ENCODE measurements at regions not wholly inside any gene's neighbourhood (a gene's known extent, or its start where the extent isn't known, plus 50 kb on each side); places are given as distances from the start of the nearest gene placed in this dataset.

DNA sequence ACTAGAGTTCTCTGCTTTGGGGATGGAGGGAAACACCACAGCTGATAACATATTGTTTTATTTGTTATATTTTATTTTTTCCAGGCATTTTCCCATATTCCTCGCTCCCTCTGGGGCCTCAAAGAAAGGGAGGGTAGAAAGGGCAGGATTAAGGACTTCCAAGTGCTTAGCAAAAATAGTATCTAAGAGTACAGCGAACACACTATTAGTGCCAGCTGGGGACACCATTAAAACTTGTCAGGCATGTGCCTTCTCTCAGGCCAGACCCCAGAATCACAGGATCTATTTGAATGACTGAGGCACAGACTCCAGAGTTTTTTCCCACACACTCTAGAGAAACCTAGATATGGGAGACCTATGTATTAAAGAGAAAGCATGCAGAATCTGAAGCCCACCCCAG, 451.0 kb upstream of the TRPC7 start:
- no peak for TF ChIP-seq POLR2A (IDR thresholded peaks at IDR 0.05; ENCODE audit: low read depth)
- TF ChIP-seq, protein P1, sequence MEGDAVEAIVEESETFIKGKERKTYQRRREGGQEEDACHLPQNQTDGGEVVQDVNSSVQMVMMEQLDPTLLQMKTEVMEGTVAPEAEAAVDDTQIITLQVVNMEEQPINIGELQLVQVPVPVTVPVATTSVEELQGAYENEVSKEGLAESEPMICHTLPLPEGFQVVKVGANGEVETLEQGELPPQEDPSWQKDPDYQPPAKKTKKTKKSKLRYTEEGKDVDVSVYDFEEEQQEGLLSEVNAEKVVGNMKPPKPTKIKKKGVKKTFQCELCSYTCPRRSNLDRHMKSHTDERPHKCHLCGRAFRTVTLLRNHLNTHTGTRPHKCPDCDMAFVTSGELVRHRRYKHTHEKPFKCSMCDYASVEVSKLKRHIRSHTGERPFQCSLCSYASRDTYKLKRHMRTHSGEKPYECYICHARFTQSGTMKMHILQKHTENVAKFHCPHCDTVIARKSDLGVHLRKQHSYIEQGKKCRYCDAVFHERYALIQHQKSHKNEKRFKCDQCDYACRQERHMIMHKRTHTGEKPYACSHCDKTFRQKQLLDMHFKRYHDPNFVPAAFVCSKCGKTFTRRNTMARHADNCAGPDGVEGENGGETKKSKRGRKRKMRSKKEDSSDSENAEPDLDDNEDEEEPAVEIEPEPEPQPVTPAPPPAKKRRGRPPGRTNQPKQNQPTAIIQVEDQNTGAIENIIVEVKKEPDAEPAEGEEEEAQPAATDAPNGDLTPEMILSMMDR (IDR thresholded peaks at IDR 0.05) = no peak
- no peak for TF ChIP-seq EP300 (IDR thresholded peaks at IDR 0.05)
- no peak for TF ChIP-seq POLR2AphosphoS5 (IDR thresholded peaks at IDR 0.05)
